ENCODE measurements at regions not wholly inside any gene's neighbourhood (a gene's known extent, or its start where the extent isn't known, plus 50 kb on each side); places are given as distances from the start of the nearest gene placed in this dataset.

- H3K4me3 ChIP-seq (ENCODE audit: low read depth, low read length) = no peak overlapping the region
- TF ChIP-seq CTCF (IDR thresholded peaks at IDR 0.05; ENCODE audit: insufficient read depth, low read length) = no peak
- DNase-seq (ENCODE audit: low read depth) = no peak
These were observed 77.0 kb upstream of the CXADR start for GRCh38 chr21:17435565-17436543.

GRCh38 chr21:17436626-17437111 is 76.2 kb upstream of the CXADR start:
- H3K4me3 ChIP-seq (ENCODE audit: low read depth, low read length) = no peak overlapping the region
- no peak for TF ChIP-seq CTCF (IDR thresholded peaks at IDR 0.05; ENCODE audit: insufficient read depth, low read length)
- peak; percentile 54 for DNase-seq (ENCODE audit: low read depth)

GRCh38 chr21:17438635-17439034 is 74.2 kb upstream of the CXADR start:
- H3K4me3 ChIP-seq (ENCODE audit: low read depth, low read length) = no peak overlapping the region
- no peak for DNase-seq (ENCODE audit: low read depth)
- TF ChIP-seq CTCF (IDR thresholded peaks at IDR 0.05; ENCODE audit: insufficient read depth, low read length) = no peak

- no peak overlapping the region for H3K4me3 ChIP-seq (ENCODE audit: low read depth, low read length)
- no peak for TF ChIP-seq CTCF (IDR thresholded peaks at IDR 0.05; ENCODE audit: insufficient read depth, low read length)
- DNase-seq (ENCODE audit: low read depth) = no peak
These were observed 71.9 kb upstream of the CXADR start for GRCh38 chr21:17440969-17441368.

- no peak overlapping the region for H3K4me3 ChIP-seq (ENCODE audit: low read depth, low read length)
- TF ChIP-seq CTCF (IDR thresholded peaks at IDR 0.05; ENCODE audit: insufficient read depth, low read length) = no peak
- no peak for DNase-seq (ENCODE audit: low read depth)
These were observed 71.5 kb upstream of the CXADR start for GRCh38 chr21:17441370-17441769.

- TF ChIP-seq CTCF (IDR thresholded peaks at IDR 0.05; ENCODE audit: insufficient read depth, low read length) = no peak
- H3K4me3 ChIP-seq (ENCODE audit: low read depth, low read length) = no peak overlapping the region
These were observed 70.7 kb upstream of the CXADR start for GRCh38 chr21:17442165-17442564.

More at GRCh38 chr21:17442165-17442564, 70.7 kb upstream of the CXADR start:
- DNase-seq (ENCODE audit: low read depth) = no peak
